Activated T-cell treated with anti-CD3 and anti-CD28 coated beads for 1 hour (primary cell): ENCODE measurements at regions not wholly inside any gene's neighbourhood (a gene's known extent, or its start where the extent isn't known, plus 50 kb on each side); places are given as distances from the start of the nearest gene placed in this dataset.

Experiments
- DNase-seq: peaks from one replicate; pipeline ENCODE4 v3.0.0-alpha.2; 2020; ENCODE audit warnings: low read depth

GRCh38 chr2:16296331-16297250 is 356.2 kb downstream of the MYCN start:
- no peak for DNase-seq

GRCh38 chr2:16296038-16296290 is 355.6 kb downstream of the MYCN start:
- DNase-seq: no peak

- no peak for DNase-seq
Observed at GRCh38 chr2:16294791-16295190, 354.4 kb downstream of the MYCN start.

- no peak for DNase-seq
Observed at GRCh38 chr2:16293871-16294270, 353.5 kb downstream of the MYCN start.

- DNase-seq: no peak
Observed at GRCh38 chr2:16293398-16293797, 353.0 kb downstream of the MYCN start.

- no peak for DNase-seq
Observed at GRCh38 chr2:16291731-16292550, 351.6 kb downstream of the MYCN start.

GRCh38 chr2:16291226-16291625 is 350.9 kb downstream of the MYCN start:
- DNase-seq: no peak

- no peak for DNase-seq
Observed at GRCh38 chr2:16290311-16291020, 350.1 kb downstream of the MYCN start.

GRCh38 chr2:16288371-16289112 is 348.2 kb downstream of the MYCN start:
- no peak for DNase-seq

- no peak for DNase-seq
Observed at GRCh38 chr2:16287831-16288230, 347.5 kb downstream of the MYCN start.

GRCh38 chr2:16287281-16287680 is 346.9 kb downstream of the MYCN start:
- DNase-seq: no peak

- no peak for DNase-seq
Observed at GRCh38 chr2:16285813-16286510, 345.6 kb downstream of the MYCN start.

GRCh38 chr2:16284941-16285625 is 344.7 kb downstream of the MYCN start:
- no peak for DNase-seq

- DNase-seq: no peak
Observed at GRCh38 chr2:16283071-16283850, 342.9 kb downstream of the MYCN start.

GRCh38 chr2:16282511-16282910 is 342.2 kb downstream of the MYCN start:
- DNase-seq: no peak

GRCh38 chr2:16281451-16282335 is 341.3 kb downstream of the MYCN start:
- no peak for DNase-seq

GRCh38 chr2:16280081-16280480 is 339.7 kb downstream of the MYCN start:
- no peak for DNase-seq

GRCh38 chr2:16279641-16280040 is 339.3 kb downstream of the MYCN start:
- no peak for DNase-seq

GRCh38 chr2:16279201-16279570 is 338.8 kb downstream of the MYCN start:
- no peak for DNase-seq
